SHP77 treated with DMSO at 0.1 percent for 48 hours (cell line): ENCODE measurements at regions not wholly inside any gene's neighbourhood (a gene's known extent, or its start where the extent isn't known, plus 50 kb on each side); places are given as distances from the start of the nearest gene placed in this dataset.

Source experiments
- DNase-seq: peaks from one replicate; lab custom pipeline; 2025; lab: John Stamatoyannopoulos, UW

DNA sequence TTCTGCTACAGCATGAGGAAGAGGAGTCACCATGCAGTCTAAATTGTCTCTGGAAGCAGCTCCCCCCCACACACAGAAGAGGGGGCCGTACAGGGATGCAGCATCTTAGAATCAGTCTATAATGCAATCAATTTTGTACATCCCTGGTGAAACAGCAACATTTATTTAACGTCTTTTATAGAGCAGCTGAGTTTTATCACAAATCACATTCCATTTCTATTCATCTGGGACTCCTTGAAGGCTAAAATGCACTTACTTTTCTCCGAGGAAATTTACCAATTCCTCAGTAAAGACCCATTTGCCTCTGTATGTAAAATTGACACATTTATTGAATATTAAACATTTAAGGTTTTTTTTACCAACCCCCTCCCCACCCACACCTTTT, 193.9 kb downstream of the PHETA1 start:
- DNase-seq: no peak

DNA sequence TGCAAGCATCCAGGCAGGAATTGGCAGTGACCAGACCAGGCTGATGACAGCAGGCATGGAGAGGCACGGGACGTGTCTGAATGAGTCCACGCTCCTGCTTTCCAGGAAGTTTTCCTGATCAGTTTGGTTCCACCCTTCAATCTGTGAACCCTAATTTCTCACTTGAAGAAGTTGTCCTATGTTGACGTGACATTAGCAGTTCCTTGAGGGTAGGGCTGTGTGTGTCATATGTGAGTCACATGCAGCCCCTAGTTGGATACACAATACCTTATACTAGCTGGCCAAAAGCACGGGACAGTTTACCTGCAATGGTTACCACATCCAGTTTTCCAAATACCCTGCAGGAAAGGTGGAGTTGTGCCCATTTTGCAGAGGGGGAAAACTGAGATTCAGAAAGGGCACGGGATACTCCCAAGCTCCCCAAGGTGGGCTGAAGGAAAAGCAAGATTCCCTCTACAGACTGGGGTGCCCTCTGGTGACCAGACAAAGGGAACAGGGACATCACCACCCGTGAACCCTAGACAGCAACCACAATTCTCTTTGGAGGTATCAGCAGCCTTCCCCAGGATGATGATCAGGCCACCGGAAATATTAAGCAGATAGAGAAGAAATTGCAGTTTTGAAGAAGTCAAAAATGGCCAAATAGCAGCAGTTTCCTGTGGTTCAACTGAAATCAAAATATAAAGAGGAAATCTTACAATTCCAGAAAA, 194.5 kb downstream of the PHETA1 start:
- no peak for DNase-seq

DNA sequence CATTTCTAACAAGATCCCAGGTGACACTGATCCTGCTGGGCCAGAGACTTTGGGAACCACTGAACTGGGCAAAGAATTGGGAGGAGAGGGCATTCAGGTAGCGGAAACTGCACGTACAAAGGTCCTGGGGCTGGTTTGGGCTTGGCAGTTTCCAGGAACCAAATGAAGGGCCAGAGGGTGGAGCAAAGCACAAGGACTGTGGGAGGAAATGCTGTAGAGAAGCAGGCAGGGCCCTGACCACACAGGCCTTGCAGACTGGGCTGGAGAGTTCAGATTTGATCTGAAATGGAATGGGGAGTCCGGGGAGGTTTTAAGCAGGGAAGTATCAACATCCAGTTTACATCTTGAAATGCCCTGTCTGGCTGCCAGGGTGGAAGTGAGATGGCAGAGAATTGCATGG, 195.1 kb downstream of the PHETA1 start:
- no peak for DNase-seq

DNA sequence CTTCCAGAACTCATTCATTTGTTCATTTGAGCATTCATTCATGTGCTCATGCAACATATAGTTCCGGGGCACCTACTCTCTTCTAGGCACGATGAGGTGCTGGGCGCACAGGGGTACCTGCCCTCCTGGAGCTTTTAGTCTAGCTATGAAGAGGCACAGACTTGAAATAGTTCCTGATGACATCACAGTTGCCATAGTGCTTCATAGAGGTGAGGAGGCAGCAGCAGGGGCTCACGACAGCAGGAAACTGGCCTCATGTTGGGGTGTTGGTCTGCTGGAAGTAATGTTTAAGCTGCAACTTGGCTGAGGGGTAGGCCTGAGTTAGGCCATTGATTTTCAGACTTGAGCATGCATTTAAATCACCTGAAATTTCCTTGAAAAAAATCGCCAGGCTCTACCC, 195.5 kb downstream of the PHETA1 start:
- DNase-seq: no peak

DNA sequence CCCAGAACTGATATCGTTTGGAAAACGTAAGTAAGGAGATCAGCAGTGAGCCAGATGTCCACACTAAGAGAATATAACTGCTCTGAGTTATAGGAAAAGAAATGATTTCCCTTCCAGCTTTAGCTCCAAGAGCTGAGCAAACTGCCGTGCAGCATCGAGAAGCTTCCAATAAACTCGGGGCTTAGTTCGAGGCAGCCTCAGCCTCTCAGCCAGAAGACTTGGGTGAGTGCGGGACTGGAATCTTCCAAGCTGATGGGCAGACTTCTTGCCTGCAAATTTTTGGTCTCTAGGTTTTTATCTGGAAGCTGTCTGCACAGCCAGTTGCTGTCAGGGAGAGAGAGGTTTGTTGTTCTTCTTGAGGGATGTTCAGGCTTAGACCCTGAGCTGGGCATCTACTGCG, 196.1 kb downstream of the PHETA1 start:
- DNase-seq: no peak

DNA sequence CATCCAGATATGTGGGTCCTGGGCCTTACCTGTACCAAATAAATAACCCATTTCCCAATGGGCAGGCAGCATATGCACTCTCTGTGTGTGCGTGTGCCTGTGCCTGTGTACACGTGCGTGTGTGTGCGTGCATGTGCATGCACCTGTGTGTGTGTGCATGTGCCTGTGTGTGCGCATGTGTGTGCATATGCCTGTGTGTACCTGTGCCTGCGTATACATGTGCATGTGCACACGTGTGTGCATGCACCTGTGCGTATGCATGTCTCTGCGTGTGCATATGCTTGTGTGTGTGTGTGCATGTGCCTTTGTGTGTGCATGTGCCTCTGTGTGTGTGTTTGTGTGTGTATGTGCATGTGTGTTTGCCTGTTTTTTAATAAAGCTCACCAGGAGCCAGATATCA, 197.1 kb downstream of the PHETA1 start:
- no peak for DNase-seq

DNA sequence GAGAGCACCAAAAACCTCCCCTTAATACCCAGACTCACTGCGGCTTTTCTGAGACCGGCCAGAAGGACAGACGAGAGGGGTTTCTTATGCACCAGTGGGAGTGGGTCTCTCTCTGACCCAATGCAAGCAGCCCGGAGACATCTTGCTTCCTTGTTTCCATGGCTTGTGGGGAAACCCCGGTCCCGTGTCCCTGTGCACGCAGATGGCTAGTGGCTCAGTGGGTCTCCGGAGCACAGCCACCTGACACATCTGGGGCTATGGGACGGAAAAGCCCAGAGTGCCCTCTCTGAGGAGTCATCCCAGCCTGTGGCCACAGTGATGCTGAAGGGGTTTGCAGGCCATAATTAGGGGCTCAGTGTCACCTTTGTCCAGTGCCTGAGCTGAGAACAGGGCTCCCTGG, 197.6 kb downstream of the PHETA1 start:
- no peak for DNase-seq

DNA sequence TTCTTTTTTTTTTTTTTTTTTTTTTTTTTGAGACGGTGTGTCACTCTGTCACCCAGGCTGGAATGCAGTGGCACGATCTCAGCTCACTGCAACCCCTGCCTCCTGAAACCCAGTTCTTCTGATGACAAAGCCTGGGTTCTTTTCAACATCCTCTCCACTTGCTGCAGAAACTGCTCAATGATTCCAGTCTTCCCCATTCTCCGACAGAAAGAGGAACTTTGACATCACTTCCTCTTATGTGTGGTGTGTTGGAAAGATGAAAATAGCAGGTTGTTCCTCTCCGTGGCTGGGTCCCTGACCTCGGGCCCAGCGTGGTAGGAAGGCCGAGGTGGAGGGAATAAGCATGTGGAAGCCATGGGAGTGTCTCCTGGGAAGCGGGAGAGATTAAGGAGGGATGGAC, 198.4 kb downstream of the PHETA1 start:
- no peak for DNase-seq

DNA sequence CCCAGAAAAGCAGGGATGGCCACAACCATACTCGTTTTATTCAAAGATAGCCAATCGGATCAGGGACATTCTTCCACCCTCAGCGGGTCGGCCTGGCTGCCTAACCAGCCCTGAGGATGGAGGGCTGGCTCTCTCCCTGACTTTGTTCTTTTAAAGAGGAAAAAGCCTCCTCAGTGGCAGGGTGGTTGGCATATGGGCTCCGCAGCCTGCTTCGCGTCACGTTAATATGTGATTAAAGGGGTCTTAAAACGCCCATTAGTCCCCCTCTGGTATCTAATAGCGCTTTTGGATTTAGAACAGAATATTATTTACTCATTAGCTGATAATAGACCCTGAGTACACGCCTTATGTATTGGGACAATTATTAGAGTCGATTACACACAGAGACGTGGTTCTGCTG, 199.4 kb downstream of the PHETA1 start:
- no peak for DNase-seq

DNA sequence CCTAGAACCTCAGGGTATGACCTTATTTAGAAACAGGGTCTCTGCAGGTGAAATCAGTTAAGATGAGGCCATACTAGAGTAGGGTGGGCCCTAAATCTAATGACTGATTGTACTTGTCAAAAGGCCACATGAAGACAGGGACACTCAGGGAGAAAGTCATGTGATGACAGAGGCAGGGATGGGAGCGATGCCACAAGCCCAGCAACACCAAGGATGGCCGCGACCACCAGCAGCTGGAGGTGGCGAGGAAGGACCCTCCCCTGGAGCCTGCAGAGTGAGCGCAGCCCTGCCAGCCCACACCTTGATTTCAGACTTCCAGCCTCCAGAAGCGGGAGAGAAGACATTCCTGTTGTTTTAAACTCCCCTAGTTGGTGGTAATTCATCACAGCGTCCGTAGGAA, 199.9 kb downstream of the PHETA1 start:
- DNase-seq: no peak

DNA sequence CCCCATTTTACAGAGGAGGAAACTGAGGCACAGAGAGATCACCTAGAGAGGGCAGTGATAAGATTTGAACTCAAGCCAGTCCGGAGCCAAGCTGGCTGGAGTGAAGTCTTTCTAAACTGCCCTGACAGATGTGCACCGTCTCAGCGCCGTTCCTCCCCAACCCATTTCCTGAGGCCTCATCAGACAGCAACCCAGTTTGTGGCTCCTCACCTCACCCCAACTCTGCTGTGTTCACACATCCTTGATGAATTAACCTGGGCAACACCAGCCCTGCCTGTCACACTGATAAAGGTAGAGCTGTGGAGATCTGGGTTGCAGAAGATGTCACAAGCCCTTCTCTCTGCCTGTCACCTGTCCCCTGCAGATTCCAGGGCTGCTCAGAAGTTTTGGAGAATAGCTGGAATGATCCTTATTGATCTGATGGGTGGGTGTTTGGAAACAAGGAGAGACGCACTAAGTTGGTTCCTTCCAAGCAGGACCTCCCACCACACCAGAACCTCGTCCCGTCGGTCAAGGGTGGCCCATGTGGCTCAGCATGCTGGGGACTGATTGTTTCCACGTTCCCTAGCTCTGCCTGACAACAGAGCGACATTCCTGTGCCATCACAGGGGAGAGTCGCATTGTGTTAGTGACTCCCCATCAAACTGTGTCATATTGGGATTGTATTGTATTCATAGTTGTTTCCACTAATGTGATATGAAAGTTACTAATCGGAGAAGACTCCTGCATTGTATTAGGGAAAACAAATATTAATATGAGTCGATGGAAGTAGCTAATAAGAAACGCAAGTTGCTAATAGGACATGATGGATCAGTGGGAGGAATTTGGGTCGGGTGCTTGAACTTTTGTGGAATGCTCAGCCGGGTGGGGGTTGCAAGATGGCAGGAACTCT, 200.6 kb downstream of the PHETA1 start:
- DNase-seq: no peak

DNA sequence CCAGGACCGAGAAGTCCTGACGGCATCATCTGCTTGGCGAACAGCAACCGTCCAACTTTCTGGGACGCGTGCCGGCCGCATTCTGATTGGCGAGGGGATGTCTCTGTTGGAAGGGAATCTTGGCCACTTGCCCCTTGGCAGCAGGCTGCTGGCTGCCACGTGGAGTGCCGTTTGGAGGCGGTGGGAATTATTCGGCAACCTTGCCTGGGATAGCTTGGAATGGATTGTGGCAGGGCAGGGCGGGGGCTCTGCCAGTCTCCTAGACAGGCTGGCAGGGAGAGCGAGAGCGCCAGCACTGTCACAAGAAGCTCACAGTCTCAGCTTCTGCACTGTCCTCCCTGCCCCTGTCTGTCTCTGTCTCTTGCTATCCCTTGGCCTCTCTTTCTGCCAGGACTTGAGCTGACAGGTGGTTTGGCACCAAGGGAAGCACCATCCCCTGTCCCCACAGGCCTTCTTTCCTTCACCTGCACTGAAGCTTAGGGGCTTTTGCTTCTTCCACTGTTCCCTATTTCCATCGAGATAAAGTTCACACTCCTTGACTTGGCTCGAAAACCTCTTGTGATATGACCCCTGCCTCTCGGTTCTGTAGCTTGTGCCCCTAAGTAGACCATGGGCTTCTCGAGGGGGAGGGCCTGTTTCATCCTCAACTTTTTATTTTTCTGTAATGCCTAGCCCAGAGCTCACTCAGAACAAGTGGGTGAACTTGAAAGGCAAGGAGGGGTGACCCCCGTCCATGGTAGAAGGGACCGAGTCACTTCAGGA, 201.9 kb downstream of the PHETA1 start:
- no peak for DNase-seq

DNA sequence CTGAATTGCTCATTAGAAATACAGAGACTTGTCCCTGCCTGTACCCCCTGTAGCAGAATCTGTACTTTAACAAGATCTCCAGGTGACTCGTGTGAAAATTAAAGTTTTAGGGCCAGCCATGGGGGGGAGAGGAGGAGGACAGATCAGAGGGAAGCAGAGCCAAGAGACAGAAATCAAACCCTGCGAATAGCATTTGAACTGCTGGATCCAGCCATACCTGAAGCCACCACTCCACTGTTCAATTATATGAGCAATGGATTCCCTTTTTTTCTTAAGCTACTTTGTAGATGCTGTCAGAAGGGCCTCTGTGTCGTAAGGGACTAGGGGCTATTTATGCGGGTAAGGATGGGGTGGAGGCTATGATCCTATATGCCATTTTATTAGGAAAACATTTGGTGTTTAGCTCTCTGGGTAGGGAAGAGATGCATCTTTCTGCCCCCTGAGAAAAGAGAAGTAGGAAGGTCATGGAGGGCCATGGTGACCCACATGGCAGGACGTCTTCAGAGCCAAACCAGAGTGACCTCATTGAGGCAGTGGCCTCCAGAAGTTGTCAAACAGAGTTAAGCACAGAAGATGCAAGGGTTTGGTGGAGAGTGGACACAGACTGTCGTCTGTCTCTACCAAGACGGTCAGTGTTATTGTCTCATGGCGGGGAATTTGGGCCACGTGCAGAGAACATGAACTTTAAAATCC, 203.9 kb downstream of the PHETA1 start:
- DNase-seq: no peak

DNA sequence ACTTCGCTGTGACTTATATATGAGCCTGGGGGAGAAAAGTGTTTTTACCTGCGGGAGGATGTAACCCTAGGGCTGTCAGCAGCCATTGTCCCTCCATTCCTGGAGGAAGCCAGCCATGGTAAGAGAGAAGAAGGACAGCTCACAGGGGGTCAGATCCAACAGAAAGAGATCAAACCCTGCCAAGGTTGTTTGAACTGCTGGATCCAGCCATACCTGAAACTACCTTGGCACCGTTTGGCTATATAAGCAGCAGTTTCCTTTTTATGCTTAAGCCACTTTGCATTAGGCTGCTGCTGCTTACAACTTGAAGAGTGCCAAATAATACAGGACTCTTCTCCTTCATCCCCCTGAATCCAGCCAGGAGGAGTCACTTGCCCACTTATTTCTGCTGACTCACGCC, 205.5 kb downstream of the PHETA1 start:
- DNase-seq: no peak

DNA sequence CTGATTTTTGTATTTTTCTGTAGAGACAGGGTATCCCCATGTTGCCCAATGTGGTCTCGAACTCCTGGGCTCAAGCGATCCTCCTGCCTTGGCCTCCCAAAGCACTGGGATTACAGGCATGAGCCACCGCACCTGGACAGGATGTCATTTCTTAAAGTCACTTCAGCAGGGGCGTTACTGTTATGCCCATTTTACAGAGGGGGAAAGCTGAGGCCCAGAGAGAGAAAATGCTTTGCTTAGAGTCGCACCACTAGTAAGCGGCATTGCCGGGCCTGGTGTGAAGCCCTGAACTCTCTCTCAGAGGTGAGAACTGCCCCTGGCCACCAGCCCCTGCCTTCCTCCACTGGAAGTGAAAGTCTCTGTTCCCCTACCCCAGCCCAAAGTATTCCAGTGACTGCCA, 207.0 kb downstream of the PHETA1 start:
- DNase-seq: no peak

DNA sequence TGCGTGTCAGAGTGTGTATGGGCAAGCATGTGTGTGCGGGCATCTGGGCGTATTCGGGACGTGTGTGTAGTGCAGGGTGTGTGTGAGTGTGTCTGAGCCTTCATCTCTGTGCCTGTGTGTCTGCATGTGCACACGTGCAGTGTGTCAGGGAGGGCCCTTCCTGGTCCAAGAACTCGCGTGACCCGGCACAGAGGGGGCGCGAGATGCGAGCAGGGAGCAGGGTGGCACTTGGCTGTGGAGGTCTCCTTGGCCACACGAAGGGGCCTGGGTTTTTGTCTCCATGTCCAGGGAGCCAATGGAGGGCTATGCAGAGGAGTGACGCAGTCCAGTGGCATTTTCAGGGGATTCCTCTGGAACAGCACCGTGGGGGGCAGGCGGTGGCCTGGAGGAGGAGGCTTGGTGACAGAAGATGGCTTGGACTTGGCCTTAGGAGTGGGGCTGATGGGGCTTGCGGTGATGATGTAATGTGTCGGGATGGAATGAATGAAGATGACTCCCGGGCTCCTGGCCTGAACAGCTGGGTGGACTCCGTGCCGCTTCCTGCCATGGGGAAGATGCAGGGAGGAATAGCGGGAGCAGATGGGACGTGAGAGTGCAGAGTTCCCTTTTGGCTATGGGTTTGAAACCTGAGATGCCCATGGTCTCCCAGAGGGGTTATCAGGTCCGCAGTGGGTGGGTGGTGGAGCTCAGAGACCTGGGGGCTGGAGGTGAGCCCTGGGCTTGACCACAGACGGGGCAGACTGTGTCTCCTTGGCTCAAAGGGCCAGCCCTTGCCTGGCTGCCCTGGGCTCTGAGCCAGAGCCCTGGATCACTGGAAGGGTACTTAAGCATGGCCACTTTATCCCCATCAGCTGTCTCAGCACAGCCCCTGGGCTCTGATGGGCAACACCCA, 208.3 kb downstream of the PHETA1 start:
- DNase-seq: no peak

DNA sequence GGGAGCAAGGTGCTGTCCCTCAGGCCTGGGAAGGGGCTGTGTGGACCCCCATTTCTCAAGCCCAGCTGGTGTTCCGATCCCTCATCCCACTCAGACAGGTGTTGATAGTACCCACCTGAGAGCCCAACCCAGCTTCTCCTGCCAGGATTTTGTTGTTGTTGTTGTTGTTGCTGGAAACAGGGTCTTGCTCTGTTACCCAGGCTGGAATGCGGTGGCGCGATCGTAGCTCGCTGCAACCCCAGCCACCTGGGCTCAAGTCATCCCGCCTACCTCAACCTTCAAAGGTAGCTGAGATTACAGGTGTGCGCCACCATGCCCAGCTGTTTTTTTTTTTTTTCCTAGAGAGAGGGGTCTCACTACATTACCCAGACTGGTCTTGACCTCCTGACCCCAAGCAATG, 209.9 kb downstream of the PHETA1 start:
- DNase-seq: no peak

DNA sequence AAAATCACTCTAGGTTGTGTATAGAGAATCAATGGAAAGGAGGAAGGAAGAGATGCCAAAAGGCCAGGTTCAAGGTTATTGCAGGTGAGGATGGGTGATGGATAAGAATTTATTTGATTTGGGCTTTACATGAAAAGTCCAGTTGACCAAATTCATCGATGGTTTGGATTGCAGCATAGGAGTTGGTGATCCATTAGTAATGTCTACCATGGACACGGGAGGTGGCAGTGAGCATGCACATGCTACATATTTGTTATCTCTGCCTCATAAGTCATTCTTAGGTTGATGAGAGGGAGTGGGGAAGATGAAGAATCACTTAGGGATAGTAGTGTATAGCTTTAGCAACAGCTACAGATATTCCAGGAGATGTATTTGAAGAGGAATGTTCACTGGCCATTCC, 211.4 kb downstream of the PHETA1 start:
- DNase-seq: no peak

DNA sequence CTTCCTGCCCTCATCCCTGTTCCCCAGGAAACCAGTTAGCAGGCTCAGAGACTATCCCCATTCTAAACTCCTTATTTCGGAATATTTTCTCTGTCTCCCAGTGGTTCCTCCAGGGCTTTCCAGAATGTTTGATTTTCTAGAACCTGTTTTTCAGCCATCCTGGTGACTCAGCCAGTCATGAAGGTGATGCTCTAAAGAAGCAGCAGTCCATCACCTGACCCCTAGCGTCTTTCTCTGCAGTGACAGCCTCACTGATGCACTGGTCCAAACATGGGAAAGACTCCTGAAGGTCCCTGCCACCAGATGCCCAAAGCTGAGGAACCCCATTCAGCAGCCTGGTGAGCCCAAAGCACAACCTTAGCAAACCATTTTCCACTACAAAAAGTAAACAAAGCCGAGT, 212.6 kb downstream of the PHETA1 start:
- no peak for DNase-seq

DNA sequence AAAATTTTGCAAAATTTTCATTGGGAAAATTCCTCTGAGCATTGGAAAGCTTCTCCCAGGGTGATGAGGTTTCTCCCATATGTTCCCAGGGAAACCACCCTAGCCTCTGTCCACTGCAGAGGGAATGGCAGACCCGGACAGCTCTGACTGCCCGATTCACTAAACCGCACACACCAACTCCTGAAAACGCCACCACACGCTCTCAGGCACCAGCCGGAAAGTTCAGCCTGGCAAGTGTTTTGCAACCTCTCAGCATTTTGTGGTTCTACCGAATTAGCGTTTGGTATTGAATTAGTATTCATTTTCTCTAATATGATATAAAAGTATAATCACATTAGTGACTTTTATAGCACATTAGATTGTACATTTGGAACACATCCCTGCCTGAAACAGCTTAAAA, 213.4 kb downstream of the PHETA1 start:
- no peak for DNase-seq

DNA sequence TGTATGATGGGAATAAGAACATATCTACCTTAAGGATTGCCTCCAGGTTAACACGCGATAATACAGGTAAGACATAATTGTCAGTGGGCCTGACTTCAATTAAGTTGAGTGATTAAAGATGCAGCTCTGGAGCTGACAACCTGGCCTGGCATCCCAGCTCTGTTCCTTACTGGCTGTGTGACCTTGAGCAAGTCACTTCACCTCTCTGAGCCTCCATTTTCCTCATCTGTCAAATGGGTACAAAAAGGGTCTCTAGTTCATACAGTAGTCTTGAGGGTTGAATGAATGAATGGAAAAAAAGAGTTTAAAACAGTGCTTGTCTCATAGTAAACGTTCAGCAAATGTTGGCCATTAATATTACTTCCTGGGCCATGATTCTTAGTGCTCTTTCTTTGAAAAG, 213.9 kb downstream of the PHETA1 start:
- DNase-seq: no peak
